ENCODE measurements at regions not wholly inside any gene's neighbourhood (a gene's known extent, or its start where the extent isn't known, plus 50 kb on each side); places are given as distances from the start of the nearest gene placed in this dataset.
"Not testable (repeated sequence)": the region's sequence is repeated elsewhere in the genome, so short reads cannot be mapped to it uniquely, and the experiment has no call there.

- DNase-seq (ENCODE audit: extremely low read depth, low read depth, low spot score) = no peak
Measured at GRCh38 chr11:90635886-90636285, 413.0 kb upstream of the CHORDC1 start.

GRCh38 chr11:90635151-90635550 is 412.3 kb upstream of the CHORDC1 start:
- no peak for DNase-seq (ENCODE audit: extremely low read depth, low read depth, low spot score)

- no peak for DNase-seq (ENCODE audit: extremely low read depth, low read depth, low spot score)
Measured at GRCh38 chr11:90630176-90630575, 407.3 kb upstream of the CHORDC1 start.

- DNase-seq (ENCODE audit: extremely low read depth, low read depth, low spot score) = no peak
Measured at GRCh38 chr11:90629229-90629806, 406.5 kb upstream of the CHORDC1 start.

- DNase-seq (ENCODE audit: extremely low read depth, low read depth, low spot score) = no peak
Measured at GRCh38 chr11:90614318-90614717, 391.5 kb upstream of the CHORDC1 start.

- not testable (repeated sequence) for DNase-seq (ENCODE audit: extremely low read depth, low read depth, low spot score)
Measured at GRCh38 chr11:90613037-90613436, 390.2 kb upstream of the CHORDC1 start.

GRCh38 chr11:90606721-90607120 is 383.9 kb upstream of the CHORDC1 start:
- DNase-seq (ENCODE audit: extremely low read depth, low read depth, low spot score) = no peak

GRCh38 chr11:90601261-90601660 is 378.4 kb upstream of the CHORDC1 start:
- DNase-seq (ENCODE audit: extremely low read depth, low read depth, low spot score) = no peak

- no peak for DNase-seq (ENCODE audit: extremely low read depth, low read depth, low spot score)
Measured at GRCh38 chr11:90594658-90595057, 371.8 kb upstream of the CHORDC1 start.

- DNase-seq (ENCODE audit: extremely low read depth, low read depth, low spot score) = no peak
Measured at GRCh38 chr11:90593099-90593498, 370.2 kb upstream of the CHORDC1 start.

- no peak for DNase-seq (ENCODE audit: extremely low read depth, low read depth, low spot score)
Measured at GRCh38 chr11:90590286-90590685, 367.4 kb upstream of the CHORDC1 start.

GRCh38 chr11:90589735-90590134 is 366.9 kb upstream of the CHORDC1 start:
- no peak for DNase-seq (ENCODE audit: extremely low read depth, low read depth, low spot score)

- DNase-seq (ENCODE audit: extremely low read depth, low read depth, low spot score) = no peak
Measured at GRCh38 chr11:90587896-90588295, 365.0 kb upstream of the CHORDC1 start.

GRCh38 chr11:90585491-90585890 is 362.6 kb upstream of the CHORDC1 start:
- no peak for DNase-seq (ENCODE audit: extremely low read depth, low read depth, low spot score)

GRCh38 chr11:90582999-90583398 is 360.1 kb upstream of the CHORDC1 start:
- not testable (repeated sequence) for DNase-seq (ENCODE audit: extremely low read depth, low read depth, low spot score)

- no peak for DNase-seq (ENCODE audit: extremely low read depth, low read depth, low spot score)
Measured at GRCh38 chr11:90564531-90564930, 341.7 kb upstream of the CHORDC1 start.

- no peak for DNase-seq (ENCODE audit: extremely low read depth, low read depth, low spot score)
Measured at GRCh38 chr11:90558328-90558865, 335.5 kb upstream of the CHORDC1 start.

- no peak for DNase-seq (ENCODE audit: extremely low read depth, low read depth, low spot score)
Measured at GRCh38 chr11:90556606-90557005, 333.8 kb upstream of the CHORDC1 start.

- DNase-seq (ENCODE audit: extremely low read depth, low read depth, low spot score) = no peak
Measured at GRCh38 chr11:90556026-90556425, 333.2 kb upstream of the CHORDC1 start.

GRCh38 chr11:90555477-90555876 is 332.6 kb upstream of the CHORDC1 start:
- DNase-seq (ENCODE audit: extremely low read depth, low read depth, low spot score) = no peak

GRCh38 chr11:90542092-90542491 is 319.2 kb upstream of the CHORDC1 start:
- no peak for DNase-seq (ENCODE audit: extremely low read depth, low read depth, low spot score)

- DNase-seq (ENCODE audit: extremely low read depth, low read depth, low spot score) = no peak
Measured at GRCh38 chr11:90536301-90536700, 313.5 kb upstream of the CHORDC1 start.

GRCh38 chr11:90532125-90532524 is 309.3 kb upstream of the CHORDC1 start:
- DNase-seq (ENCODE audit: extremely low read depth, low read depth, low spot score) = no peak

Data from glomerular endothelial cell (primary cell).